ENCODE measurements at regions not wholly inside any gene's neighbourhood (a gene's known extent, or its start where the extent isn't known, plus 50 kb on each side); places are given as distances from the start of the nearest gene placed in this dataset.
"Not testable (repeated sequence)": the region's sequence is repeated elsewhere in the genome, so short reads cannot be mapped to it uniquely, and the experiment has no call there.

DNA sequence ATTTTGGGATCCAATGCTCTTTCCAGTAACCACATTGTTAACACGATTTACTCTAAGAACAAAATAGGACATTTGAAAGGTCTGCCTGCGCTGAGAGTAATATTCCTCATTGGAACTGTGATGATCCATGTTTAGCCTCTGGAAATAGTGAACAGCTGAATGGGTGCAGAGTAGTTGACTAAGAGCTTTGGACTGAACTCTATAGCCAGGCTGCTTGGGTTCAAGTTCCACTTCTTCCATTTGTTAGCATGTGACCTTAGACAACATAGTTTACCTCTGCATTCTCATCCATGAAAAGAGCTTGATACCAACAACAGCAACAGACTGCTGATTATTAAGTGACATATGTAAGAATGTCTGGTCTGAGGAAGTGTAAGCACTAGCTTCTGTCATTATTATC, 128.3 kb upstream of the MMADHC start:
- DNase-seq (ENCODE audit: low read depth in 2 of 2), result no peak

DNA sequence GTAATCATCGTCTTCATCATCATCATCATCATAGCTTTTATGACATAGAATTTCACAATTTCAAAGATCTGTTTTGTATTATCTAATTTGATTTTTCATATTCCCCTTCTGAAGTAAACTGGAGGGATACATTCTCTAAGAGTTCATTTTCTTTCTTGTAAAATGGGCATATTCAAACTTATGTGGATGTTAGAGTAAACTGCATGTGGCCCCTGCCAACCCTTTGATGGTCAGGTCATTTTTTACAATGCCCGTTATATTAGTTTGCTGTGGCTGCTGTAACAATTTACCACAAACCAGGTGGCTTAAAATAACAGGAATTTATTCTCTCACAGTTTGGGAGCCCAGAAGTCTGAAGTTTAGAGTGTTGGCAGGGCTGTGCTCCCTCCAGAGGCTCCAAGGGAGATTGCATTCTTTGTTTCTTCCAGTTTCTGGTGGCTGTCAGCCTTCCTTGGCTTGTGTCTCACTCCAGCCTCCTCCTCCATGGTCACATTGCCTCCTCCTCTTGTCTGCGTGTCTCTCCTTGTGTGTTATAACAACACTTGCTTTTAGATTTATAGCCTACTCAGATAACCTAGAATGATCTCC, 127.5 kb upstream of the MMADHC start:
- DNase-seq (ENCODE audit: low read depth in 2 of 2), result peak in 1 of 2 experiments; percentile 27

GRCh38 chr2:149709496-149710263, 122.1 kb upstream of the MMADHC start:
- no peak for DNase-seq (ENCODE audit: low read depth in 2 of 2)

GRCh38 chr2:149703281-149703680, 115.7 kb upstream of the MMADHC start:
- DNase-seq (ENCODE audit: low read depth in 2 of 2), result no peak

DNA sequence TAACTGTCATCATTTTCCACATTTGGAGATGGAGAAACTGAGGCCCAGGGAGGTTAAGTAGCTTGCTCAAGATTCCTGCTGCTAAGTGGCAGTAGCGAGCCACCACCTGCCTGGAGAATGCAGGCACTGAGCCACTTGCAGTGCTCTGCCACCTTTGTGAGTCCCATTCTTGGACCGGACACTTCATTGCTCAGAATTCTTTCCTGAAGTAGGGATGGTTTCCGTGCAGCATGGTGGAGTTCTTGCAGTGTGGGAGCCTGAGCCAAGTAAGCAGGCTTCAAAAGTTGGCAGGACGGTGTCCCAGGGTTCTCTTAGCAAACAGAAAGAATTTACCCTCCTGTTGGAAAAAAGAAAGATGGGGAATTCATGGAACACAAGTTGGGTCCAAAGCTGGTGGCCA, 115.0 kb upstream of the MMADHC start:
- no peak for DNase-seq (ENCODE audit: low read depth in 2 of 2)

- no peak for DNase-seq (ENCODE audit: low read depth in 2 of 2)
These were observed 113.7 kb upstream of the MMADHC start for GRCh38 chr2:149701241-149701640.

DNA sequence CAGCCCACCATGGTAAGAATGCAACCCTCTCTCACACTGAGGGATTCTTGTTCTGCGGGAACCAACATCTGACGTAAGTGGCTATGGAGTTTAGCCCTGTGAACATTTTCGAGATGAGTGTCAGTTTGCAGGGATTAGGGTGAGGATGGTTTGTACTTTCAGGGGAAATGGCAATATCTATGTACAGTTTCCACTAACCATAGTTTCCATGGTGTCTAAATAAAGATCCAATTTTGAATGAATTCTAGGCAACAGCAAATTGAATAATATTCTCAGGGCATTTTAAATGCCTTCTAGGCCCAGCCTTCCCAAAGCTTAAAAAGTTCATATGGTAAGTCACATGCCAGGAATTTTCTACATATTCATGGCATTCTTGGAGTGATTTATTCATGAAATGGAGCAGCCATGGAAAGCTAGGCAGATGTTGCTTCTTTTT, 105.4 kb upstream of the MMADHC start:
- peak; percentile 34 to 39 for DNase-seq (ENCODE audit: low read depth in 2 of 2)

DNA sequence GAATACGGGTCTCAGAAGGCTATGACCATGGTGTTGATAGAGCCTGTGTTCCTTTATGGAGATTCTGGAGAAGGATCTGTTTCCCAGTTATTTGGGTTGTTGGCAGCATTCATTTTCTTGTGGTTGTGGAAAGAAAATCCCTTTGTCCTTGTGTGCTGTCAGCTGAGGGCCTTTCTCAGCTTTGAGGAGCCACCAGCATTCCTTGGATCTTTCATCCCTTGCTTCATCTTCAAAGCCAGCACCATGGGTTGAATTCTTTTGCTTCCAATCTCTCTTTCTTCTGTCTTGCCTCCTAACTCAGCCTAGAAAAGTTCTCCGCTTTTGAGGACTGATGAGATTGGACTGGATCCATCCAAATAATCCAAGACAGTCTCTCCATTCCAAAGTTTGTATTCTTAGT, 103.2 kb upstream of the MMADHC start:
- no peak for DNase-seq (ENCODE audit: low read depth in 2 of 2)

DNA sequence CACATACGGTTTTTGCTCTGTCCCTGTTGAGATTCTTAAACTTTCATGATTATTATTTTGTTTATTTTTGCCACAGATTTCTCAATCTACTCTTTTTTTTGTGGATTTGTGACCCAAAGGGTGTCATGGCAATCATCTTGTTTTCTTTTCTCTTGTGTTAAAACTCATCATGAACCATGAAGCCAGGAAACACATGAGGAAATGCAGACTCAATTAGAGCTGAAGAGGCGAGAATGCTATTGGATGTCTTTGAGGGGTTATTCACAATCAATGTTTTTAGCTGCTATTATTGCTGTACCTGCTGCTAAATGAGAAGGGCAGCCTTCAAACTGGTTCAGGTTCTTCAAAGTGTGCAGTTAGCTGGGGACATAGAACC, 99.5 kb upstream of the MMADHC start:
- DNase-seq (ENCODE audit: low read depth in 2 of 2), result no peak

DNA sequence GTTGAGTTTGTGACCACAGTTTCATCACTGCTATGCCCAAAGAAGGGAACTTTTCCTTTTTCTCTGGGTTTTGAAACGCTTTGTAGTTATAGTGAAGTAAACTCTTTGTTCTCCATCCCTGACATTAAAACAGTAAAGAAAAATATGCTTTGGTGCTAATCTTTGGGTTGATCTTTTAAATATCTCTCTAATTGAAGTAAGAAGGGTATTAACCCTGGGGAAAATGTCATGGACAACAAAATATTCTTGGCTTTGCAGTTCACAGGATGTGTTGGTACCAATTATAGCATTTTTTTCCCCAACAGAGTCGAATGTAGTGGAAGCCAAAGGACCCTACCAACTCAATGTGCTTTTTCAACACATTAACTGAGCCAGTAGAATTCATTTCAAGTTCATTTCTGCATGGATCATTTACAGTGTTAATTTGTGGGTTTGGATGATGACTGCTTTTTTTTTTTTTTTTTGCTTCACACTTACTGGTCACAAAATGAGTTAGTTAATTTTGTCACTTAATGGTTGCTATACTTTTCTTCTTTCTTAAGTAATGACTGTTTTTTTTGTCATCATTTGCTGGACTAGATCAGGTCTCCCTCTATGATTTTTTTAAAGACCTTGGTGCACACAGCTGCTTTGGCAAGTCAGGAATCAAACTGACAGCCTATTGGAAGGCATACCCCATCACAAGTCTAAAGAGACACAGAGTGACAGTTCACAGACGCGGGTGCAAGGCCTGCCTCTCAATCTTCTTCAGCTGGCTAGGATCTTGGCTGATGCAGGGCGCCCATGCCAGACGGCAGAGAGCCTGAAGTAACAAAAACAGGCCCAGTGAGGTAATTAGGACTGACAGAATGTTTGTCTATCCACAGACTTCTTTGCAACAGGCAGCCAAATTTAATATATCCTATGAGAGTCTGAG, 98.8 kb upstream of the MMADHC start:
- DNase-seq (ENCODE audit: low read depth in 2 of 2), result no peak

DNA sequence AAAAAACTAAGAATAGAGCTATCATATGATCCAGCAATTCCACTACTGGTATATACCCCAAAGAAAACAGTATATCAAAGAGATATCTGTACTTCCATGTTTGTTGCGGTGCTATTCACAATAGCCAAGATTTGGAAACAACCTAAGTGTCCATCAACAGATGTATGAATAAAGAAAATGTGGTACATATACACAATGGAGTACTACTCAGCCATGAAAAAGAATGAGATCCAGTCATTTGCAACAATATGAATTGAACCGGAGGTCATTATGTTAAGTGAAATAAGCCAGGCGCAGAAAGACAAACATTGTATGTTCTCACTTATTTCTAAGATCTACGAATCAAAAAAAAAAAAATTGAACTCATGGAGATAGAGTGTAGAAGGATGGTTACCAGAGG, 97.8 kb upstream of the MMADHC start:
- not testable (repeated sequence) for DNase-seq (ENCODE audit: low read depth in 2 of 2)

DNA sequence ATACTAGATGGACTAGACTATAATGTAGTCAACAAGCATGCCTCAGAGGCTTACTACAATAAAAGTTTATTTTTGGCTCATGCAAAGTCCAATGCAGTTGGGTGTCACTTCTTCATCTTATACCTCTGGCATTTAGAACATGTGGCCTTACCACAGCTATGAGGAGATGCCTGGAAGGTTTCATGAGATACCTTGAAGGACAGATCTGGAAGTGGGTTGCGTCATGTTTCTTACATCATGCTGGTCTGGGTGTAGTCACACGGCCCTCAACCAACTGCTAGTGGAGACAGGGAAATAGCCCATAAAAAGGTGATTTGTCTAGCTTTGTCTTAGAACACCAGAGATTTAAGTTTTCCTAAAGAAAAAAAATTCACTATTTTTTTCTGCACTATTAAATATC, 91.7 kb upstream of the MMADHC start:
- DNase-seq (ENCODE audit: low read depth in 2 of 2), result peak; percentile 52 to 55

- no peak for DNase-seq (ENCODE audit: low read depth in 2 of 2)
These were observed 89.8 kb upstream of the MMADHC start for GRCh38 chr2:149677416-149677815.

GRCh38 chr2:149670086-149670485, 82.5 kb upstream of the MMADHC start:
- no peak for DNase-seq (ENCODE audit: low read depth in 2 of 2)

DNA sequence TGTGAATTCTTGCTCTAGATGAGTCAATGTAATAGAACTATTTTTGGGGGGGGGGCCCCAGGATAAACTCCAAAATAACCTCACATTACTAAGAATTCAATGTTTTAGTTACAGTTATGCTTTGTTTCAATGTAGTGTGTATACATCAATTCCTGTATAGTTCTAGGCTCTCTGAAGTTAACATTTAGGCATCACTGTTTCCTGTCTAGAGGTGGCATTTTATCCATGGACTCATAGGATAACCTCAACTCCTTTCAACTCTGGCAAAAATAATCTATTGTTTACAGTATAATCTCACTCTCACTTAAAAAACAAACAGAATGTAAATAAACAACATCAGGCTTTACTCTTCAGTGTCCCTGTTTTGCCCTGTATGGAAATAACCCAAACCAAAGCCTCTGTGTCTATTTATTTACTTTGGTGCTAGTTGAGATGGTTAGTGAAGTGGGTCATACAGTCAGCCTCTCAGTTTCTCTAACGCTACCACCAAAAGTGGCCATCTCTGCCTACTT, 79.3 kb upstream of the MMADHC start:
- no peak for DNase-seq (ENCODE audit: low read depth in 2 of 2)

DNA sequence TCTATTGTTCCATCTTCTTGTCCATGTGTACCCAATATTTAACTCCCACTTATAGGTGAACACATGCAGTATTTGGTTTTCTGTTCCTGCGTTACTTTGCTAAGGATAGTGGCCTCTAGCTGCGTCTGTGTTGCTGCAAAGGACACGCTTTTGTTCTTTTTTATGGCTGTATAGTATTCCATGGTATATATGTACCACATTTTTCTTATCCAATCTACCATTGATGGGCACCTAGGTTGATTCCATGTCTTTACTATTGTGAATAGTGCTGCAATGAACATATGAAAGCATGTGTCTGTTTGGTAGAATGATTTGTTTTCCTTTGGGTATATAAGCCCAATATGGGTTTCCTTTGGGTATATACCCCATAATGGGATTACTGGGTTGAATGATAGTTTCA, 77.3 kb upstream of the MMADHC start:
- no peak for DNase-seq (ENCODE audit: low read depth in 2 of 2)

DNA sequence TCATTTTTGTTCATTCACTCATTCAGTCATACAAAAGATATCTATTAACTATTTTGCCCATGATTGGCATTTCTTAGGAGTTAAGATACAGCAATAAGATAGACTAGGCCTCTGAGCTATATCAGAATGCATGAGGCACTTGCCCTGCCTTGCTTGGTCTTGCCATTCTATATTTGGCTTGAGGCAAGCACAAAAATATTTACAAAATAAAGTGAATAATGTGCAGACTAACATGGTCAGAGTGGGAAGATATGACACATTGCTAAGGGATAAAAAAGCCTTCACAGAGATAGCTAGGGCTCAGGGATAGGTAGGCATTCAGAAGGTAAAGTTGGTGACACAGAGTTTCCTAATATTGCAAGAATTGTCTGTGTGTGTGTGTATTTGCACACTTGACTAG, 75.0 kb upstream of the MMADHC start:
- DNase-seq (ENCODE audit: low read depth in 2 of 2), result no peak

DNA sequence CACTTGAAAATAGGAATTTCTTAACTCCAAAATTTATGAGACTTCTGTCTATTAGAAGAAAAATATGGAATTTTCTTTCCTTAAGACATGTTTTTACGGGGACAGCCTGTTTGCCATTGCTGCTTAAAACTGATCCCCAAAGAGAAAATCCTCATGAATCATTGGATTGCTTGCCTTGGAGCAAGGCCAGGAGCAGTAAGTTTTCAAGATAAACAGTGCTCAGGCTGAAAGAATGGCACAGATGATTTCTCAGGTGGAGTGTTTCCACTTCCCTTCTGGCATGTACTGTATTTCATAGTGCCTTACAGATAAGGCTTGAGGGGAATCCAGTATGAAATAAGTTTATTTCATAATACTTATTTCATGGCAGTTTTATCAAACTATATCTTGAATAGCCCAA, 74.3 kb upstream of the MMADHC start:
- peak; percentile 17 to 22 for DNase-seq (ENCODE audit: low read depth in 2 of 2)

DNA sequence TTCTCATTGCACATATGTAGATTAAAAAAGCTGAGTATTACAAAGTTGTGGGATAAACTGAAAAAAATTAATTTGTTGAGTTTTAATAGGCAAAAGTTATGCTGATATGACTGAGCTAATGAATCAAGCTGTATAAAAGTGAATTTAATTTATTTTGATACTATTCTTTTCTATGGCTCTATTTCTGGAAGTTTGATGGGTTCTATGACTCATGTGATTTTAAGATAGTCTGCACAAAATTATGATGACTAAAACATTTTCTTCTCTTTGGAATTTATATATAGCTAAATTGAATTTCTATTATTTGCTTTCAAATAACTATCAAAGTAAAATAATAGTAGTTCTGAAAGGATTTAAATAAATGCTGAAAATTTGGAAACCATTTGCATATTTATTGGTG, 71.0 kb upstream of the MMADHC start:
- no peak for DNase-seq (ENCODE audit: low read depth in 2 of 2)

DNA sequence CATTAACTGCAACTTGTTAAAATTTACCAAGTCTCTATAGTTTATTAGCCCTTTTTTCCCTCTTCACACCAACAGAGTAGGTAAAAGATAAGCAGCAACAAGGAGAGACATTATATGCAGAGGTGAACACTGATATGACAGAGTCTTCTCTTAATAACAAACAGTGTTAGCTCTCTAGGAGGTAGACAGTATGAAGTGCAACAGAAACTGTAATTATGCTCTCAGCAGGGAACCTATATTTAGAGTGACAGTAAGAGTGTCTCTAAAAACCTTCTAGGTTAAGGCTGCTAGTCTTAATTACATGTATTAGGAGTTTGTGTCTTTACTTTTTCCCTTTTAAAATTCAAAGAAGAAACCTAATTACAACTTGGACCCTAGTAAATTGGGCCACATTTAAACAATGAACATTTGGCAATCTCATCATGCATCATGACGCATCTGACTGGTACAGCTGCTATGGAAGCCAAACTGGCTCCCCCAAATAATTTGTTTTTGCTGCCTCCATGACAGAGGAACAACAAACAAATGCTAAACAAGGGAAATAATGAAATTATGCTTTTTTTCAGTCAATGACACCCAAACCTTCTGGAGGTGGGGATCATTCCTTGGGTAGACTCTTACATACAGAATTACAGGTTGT, 69.9 kb upstream of the MMADHC start:
- no peak for DNase-seq (ENCODE audit: low read depth in 2 of 2)

- no peak for DNase-seq (ENCODE audit: low read depth in 2 of 2)
These were observed 69.4 kb upstream of the MMADHC start for GRCh38 chr2:149656996-149657395.
